LNCaP clone FGC (cell line): ENCODE measurements at regions not wholly inside any gene's neighbourhood (a gene's known extent, or its start where the extent isn't known, plus 50 kb on each side); places are given as distances from the start of the nearest gene placed in this dataset.

Experiments
- DNase-seq: peaks from one replicate; pipeline ENCODE4 v3.0.0-alpha.2; 2011; ENCODE audit warnings: low read depth
- H3K4me3 ChIP-seq: 2 replicates; pipeline ENCODE4 v1.5.1; 2011; ENCODE audit warnings: mild to moderate bottlenecking, low read depth, low read length, control low read depth
- TF ChIP-seq, protein P1 (sequence below): IDR thresholded peaks from 2 replicates; pipeline ENCODE4 v1.5.1; 2012; ENCODE audit warnings: mild to moderate bottlenecking; ENCODE audit not compliant: control insufficient read depth, insufficient read depth; ENCODE audit errors: extremely low read depth

DNA sequence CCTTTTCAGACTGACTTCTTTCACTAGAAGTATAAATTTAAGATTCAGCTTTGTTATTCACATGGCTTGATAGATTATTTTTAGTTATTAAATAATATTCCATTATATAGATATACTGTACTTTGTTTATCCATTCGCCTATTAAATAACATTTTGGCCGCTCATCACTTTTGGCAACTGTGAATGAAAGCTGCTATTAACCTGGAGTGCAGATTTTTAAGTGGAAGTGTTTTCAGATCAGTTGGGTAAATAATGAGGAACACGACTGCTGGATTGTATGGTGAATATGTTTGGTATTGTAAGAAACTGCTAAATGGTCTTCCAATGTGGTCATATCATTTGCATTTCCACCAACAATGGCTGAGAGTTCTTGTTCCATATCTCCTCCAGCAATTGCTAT lies 97.6 kb upstream of the ZNF804B start:
- H3K4me3 ChIP-seq, result no peak overlapping the region
- DNase-seq, result peak; percentile 91
- TF ChIP-seq, protein P1, sequence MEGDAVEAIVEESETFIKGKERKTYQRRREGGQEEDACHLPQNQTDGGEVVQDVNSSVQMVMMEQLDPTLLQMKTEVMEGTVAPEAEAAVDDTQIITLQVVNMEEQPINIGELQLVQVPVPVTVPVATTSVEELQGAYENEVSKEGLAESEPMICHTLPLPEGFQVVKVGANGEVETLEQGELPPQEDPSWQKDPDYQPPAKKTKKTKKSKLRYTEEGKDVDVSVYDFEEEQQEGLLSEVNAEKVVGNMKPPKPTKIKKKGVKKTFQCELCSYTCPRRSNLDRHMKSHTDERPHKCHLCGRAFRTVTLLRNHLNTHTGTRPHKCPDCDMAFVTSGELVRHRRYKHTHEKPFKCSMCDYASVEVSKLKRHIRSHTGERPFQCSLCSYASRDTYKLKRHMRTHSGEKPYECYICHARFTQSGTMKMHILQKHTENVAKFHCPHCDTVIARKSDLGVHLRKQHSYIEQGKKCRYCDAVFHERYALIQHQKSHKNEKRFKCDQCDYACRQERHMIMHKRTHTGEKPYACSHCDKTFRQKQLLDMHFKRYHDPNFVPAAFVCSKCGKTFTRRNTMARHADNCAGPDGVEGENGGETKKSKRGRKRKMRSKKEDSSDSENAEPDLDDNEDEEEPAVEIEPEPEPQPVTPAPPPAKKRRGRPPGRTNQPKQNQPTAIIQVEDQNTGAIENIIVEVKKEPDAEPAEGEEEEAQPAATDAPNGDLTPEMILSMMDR, result no peak

DNA sequence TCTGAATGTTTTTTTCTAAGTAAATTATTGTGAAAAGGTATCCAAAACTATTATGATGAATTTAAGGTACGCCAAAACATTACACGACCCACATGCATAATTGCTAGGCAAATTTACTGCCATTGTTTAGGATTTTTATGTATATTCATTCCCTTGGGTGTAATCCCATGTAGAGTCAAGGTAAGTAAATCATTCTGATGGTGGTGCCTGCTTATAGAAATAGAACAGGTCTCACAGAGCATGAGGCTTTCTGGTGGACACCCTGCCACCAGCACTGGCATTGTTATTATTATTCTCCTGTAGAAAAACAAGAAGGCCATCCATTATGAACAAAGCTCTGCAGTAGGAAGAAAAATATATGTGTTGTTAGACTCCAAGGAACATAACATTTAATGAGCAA lies 111.7 kb upstream of the ZNF804B start:
- H3K4me3 ChIP-seq, result no peak overlapping the region
- TF ChIP-seq, protein P1, result no peak
- no peak for DNase-seq

DNA sequence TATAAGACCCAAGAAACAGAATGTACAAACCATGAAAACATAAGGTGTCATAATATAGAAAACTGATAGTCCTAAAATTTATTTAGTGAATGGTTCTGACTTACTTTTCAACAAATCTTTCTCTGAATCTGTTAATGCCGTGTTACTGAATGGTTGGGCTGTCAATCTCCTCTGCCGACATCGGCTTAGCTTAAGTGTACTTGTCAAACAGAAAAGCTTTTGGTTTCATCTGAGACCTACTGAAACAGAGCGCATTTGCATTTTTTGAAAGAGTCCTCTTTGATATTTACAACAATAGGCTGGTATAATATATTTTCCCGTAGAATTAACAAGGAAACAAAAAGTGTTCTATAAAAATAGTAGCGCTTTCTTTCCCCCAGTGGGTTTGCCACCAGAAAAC lies 120.9 kb upstream of the ZNF804B start:
- TF ChIP-seq, protein P1, result no peak
- no peak overlapping the region for H3K4me3 ChIP-seq
- DNase-seq, result no peak

DNA sequence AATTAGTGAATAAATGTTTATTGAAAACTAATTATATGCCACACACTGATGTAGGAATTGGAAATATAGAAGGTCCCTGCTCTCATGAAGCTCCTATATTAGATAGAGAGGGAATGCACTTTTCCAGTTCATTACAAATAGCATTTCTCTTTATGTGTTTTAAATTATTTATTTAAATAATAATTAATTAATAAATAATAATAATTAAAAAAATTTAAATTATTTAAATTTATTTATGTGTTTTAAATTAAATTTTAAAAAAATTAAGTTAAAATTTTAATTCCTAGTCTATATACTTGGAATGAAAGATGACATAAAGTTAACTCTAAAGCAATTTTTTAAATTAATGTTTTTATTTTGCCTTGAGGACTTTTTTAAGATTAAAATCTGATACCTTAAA lies 121.7 kb upstream of the ZNF804B start:
- no peak for DNase-seq

DNA sequence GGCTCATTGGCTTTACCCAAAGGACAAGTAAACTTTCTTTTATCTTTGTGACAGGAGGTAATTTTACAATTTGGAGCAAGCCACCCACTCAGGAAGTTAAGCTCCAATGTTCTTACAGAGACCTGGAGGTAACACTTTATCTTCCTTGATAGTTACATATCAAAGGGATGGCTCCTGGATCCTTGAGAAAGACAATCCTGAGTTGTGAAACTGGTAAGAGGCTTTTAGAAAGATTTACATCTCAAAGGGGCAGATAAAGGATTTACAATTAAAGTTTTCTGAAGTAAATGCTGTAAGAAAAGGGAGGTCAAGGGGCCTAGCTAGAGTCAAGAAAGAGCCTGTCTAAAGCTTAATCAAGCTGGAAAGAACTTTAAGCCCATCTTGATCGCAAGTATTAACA lies 124.4 kb upstream of the ZNF804B start:
- TF ChIP-seq, protein P1, result no peak
- no peak for DNase-seq
- no peak overlapping the region for H3K4me3 ChIP-seq

More for the DNA sequence above, 121.7 kb upstream of the ZNF804B start:
- no peak overlapping the region for H3K4me3 ChIP-seq
- TF ChIP-seq, protein P1, result no peak

DNA sequence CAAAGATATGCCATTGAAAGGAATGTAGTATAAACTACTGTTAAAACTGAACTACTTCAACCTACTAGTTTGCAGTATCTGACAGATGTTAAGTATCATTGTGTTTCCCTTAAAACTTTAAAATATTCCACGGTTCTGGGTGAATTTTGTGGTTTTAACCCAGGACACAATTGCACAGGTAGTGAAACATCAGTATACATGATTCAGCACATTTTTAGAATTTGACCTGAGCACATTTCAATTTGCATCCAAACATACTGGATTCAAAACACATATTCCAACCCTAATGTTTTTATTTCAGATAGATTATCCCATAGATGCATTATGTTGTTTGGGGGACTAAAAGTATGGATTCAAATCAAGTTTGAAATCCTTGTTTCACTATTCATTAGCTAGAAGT lies 129.9 kb upstream of the ZNF804B start:
- no peak for DNase-seq
- TF ChIP-seq, protein P1, result no peak
- no peak overlapping the region for H3K4me3 ChIP-seq

DNA sequence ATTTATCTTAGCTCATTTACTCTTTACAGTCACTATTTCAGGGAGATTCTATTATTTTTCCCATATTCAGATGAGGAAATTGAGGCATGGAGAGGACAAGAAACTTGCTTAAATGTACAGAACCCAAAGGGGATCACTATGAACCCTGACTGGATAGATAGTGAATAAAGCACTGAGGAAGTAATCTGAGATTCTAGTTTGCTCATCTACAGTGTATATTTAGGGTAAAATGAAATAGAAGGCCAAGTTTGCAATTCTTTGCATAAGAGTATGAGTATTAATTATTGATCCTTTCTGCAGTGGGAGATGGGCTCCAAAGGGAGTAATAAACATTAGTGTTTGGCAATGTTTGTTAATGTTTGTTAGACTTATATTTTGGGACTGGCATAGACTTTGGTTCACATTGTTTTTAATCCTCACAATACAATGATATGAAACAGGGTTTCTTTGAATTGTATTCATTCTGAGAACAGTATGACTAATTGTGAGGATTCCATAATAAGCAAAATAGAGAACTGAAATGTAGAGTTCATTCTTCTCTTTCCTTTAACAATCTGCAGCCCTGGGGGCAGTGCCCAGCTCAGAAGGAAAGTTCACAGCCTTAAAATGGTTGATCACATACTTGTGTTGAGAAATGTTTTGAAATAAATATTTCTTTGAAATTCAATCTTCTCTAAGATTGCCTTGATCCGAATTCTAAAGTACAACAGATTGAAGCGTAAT lies 131.0 kb upstream of the ZNF804B start:
- TF ChIP-seq, protein P1, result no peak
- H3K4me3 ChIP-seq, result no peak overlapping the region
- DNase-seq, result no peak
